K562 (cell line): ENCODE measurements at regions not wholly inside any gene's neighbourhood (a gene's known extent, or its start where the extent isn't known, plus 50 kb on each side); places are given as distances from the start of the nearest gene placed in this dataset.

Experiments used
- ATAC-seq: fragments of 200-7000 bp; cut with Tn5 transposase; 3 replicates; pipeline ENCODE4 v1.9.1; 2020; ENCODE audit warnings: moderate library complexity
- BruUV-seq: library from RNA; stranded (reverse); fragments of 400-500 nt; replicated peaks from 2 replicates; lab custom pipeline; 2021; lab: Mats Ljungman, UMichigan
- CTCF ChIA-PET: fragments of 300-600 bp; formaldehyde crosslinking; extraction: SDS; loops from one replicate; lab custom pipeline; 2021; ENCODE audit warnings: low intra/inter-chr PET ratio; lab: Yijun Ruan, JAX
- POLR2A ChIA-PET: fragments of 300-600, 350-650 bp; sonication (Branson Sonifier 250); formaldehyde crosslinking; extraction: SDS; loops from one replicate; lab custom pipeline; 2021; ENCODE audit warnings: antibody characterized with exemption, inconsistent platforms; lab: Yijun Ruan, JAX
- DNase-seq, 4 experiments: peaks; one replicate each; pipeline versions ENCODE4 v3.0.0 to v3.0.0-alpha.2; 2011 to 2018; ENCODE audit warnings: low spot score in 3 of 4, mixed read lengths in 3 of 4; ENCODE audit errors: extremely low read depth in 1 of 4
- FAIRE-seq: peaks from 2 replicates; lab custom pipeline; 2011; peaks lifted over from hg19 to GRCh38; lab: Jason Lieb, UNC
- H2AFZ ChIP-seq: 2 replicates; pipeline ENCODE4 v1.6.0; 2011; ENCODE audit warnings: low read depth, low read length, control low read depth, inconsistent platforms
- H3K27ac ChIP-seq: fragments of 200-600 bp; 3 replicates; pipeline ENCODE4 v1.8.0; 2011; ENCODE audit warnings: low read depth, mild to moderate bottlenecking, control low read depth, inconsistent platforms, low read length, moderate library complexity, mixed read lengths; ENCODE audit errors: extremely low read depth
- H3K27me3 ChIP-seq, 2 experiments: fragments of 300-600 bp in 1 of 2; 2 replicates in 1 of 2; 3 replicates in 1 of 2; pipeline versions ENCODE4 v1.6.0 to v1.8.0; 2011; ENCODE audit warnings: inconsistent platforms in 2 of 2, low read length in 2 of 2, mild to moderate bottlenecking in 1 of 2, mixed read lengths in 1 of 2, moderate library complexity in 1 of 2; ENCODE audit not compliant: control insufficient read depth in 2 of 2, insufficient read depth in 2 of 2
- H3K36me3 ChIP-seq: fragments of 300-600 bp; 3 replicates; pipeline ENCODE4 v1.8.0; 2011; ENCODE audit warnings: mild to moderate bottlenecking, low read length, inconsistent platforms; ENCODE audit not compliant: control insufficient read depth, insufficient read depth
- H3K4me1 ChIP-seq, 2 experiments: fragments of 200-600 bp in 1 of 2; replicated peaks in 1 of 2; 2 replicates in 1 of 2; 3 replicates in 1 of 2; pipeline versions ENCODE4 v1.5.1 to v1.8.0; 2011; ENCODE audit warnings: inconsistent platforms in 2 of 2, low read length in 2 of 2, mild to moderate bottlenecking in 1 of 2, mixed read lengths in 1 of 2, moderate library complexity in 1 of 2; ENCODE audit not compliant: control insufficient read depth in 2 of 2, insufficient read depth in 2 of 2
- H3K4me2 ChIP-seq: 2 replicates; pipeline ENCODE4 v1.6.1; 2011; ENCODE audit warnings: low read length, control low read depth, inconsistent platforms, mixed read lengths; ENCODE audit not compliant: insufficient read depth
- H3K4me3 ChIP-seq: fragments of 200-600 bp; sonication (generic), shearing (Covaris generic); 2 replicates; pipeline ENCODE4 v1.5.1; 2016; ENCODE audit warnings: control low read depth, inconsistent platforms
- H3K79me2 ChIP-seq: fragments of 200-600 bp; 3 replicates; pipeline ENCODE4 v1.8.0; 2011; ENCODE audit warnings: low read length, inconsistent platforms; ENCODE audit not compliant: control insufficient read depth, insufficient read depth
- H3K9ac ChIP-seq, 2 experiments: 2 replicates each; pipeline versions ENCODE4 v1.6.0 to v1.6.1; 2011; ENCODE audit warnings: low read depth in 2 of 2, low read length in 2 of 2, control low read depth in 1 of 2, inconsistent platforms in 1 of 2, mild to moderate bottlenecking in 1 of 2, mixed read lengths in 1 of 2; ENCODE audit not compliant: insufficient read depth in 1 of 2
- H3K9me1 ChIP-seq: one replicate; pipeline ENCODE4 v1.6.0; 2011; ENCODE audit warnings: inconsistent platforms, mild to moderate bottlenecking, low read length, moderate library complexity; ENCODE audit not compliant: control insufficient read depth, insufficient read depth
- H3K9me3 ChIP-seq: replicated peaks from 2 replicates; pipeline ENCODE4 v1.5.1; 2011; ENCODE audit warnings: low read depth, low read length, inconsistent platforms; ENCODE audit not compliant: control insufficient read depth, insufficient read depth
- H4K20me1 ChIP-seq: replicated peaks from 2 replicates; pipeline ENCODE4 v1.6.1; 2011; ENCODE audit warnings: low read length, inconsistent platforms, mixed read lengths; ENCODE audit not compliant: control insufficient read depth, insufficient read depth
- CBFA2T2 ChIP-seq: fragments of 450-650 bp; conservative IDR thresholded peaks from 2 replicates; pipeline ENCODE4 v1.6.1; 2017; ENCODE audit warnings: mild to moderate bottlenecking
- CBFA2T3 ChIP-seq: fragments of 450-650 bp; IDR thresholded peaks from 2 replicates; pipeline ENCODE4 v1.6.1; 2017
- GABPA ChIP-seq: fragments of 200-800 bp; sonication (Bioruptor generic); conservative IDR thresholded peaks from 2 replicates; pipeline ENCODE4 v1.6.1; 2016; ENCODE audit warnings: low read depth, missing genetic modification characterization, missing compliant biosample characterization
- MIER1 ChIP-seq: fragments of 450-650 bp; IDR thresholded peaks from 2 replicates; pipeline ENCODE4 v1.6.1; 2016; ENCODE audit warnings: antibody characterized with exemption, mild to moderate bottlenecking, low read depth
- MTF1 ChIP-seq: fragments of 250-450 bp; sonication (Bioruptor Pico); IDR thresholded peaks from 2 replicates; pipeline ENCODE4 v1.9.0; 2021; ENCODE audit warnings: moderate library complexity, mild to moderate bottlenecking, inconsistent platforms, borderline replicate concordance
- PURB ChIP-seq: sonication (generic); formaldehyde crosslinking; IDR thresholded peaks from 2 replicates; pipeline ENCODE4 v1.9.0; 2021; ENCODE audit warnings: low read depth, mild to moderate bottlenecking, missing genetic modification reagents
- ZNF12 ChIP-seq: sonication (generic); formaldehyde crosslinking; IDR thresholded peaks from 2 replicates; pipeline ENCODE4 v1.4.0; 2020; ENCODE audit warnings: mild to moderate bottlenecking, missing genetic modification reagents
- ZNF77 ChIP-seq: fragments of 250-450 bp; sonication (Bioruptor Pico); IDR thresholded peaks from 2 replicates; pipeline ENCODE4 v1.5.0; 2020
- WGBS: fragments of 100-300 bp; shearing (Covaris generic); methylation state at CpG from one replicate; pipeline ENCODE4 v1.1.6; 2016; ENCODE audit warnings: low coverage, mixed read lengths; ENCODE audit not compliant: insufficient coverage; ENCODE audit errors: missing lambda C conversion rate; 5-methylcytosine and 5-hydroxymethylcytosine counted together
- in situ Hi-C: fragments of 300-500 bp; cut with MboI; formaldehyde crosslinking; loops from 4 replicates; pipeline ENCODE4 v1.15.0; 2018; ENCODE audit warnings: inconsistent platforms, mixed read lengths
- intact Hi-C: fragments of 100-400 bp; cut with micrococcal nuclease; formaldehyde crosslinking; loops from 2 replicates; pipeline ENCODE4 v1.14.2; 2022
- TF ChIP-seq, protein P1 (sequence below): fragments of 450-650 bp; formaldehyde crosslinking; IDR thresholded peaks from 2 replicates; pipeline ENCODE4 v1.4.0; 2020; ENCODE audit warnings: mild to moderate bottlenecking, moderate library complexity
- TF ChIP-seq, protein P2 (sequence below): fragments of 450-650 bp; IDR thresholded peaks from 2 replicates; pipeline ENCODE4 v1.6.1; 2016; ENCODE audit warnings: borderline replicate concordance

DNA sequence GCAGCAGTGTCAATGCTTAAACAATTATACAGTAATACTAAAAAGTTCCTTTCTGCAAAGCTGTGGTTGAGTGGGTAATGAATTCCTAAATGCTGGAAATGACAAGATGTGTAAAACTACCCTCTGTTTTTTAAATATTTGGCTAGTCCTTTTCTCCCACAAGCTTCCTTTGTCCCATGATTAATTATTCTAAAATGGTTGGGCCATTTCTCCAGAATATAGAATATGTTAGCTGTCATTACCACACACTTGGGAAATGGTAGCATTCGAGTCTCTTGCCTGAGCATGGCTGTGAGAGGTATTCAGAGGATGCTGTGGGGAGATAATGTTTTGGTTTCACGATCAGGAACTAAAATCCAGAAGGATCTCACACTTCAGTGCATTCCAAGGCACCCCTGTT lies 1185.8 kb downstream of the UQCRFS1 start (continued):
- TF ChIP-seq, protein P1, sequence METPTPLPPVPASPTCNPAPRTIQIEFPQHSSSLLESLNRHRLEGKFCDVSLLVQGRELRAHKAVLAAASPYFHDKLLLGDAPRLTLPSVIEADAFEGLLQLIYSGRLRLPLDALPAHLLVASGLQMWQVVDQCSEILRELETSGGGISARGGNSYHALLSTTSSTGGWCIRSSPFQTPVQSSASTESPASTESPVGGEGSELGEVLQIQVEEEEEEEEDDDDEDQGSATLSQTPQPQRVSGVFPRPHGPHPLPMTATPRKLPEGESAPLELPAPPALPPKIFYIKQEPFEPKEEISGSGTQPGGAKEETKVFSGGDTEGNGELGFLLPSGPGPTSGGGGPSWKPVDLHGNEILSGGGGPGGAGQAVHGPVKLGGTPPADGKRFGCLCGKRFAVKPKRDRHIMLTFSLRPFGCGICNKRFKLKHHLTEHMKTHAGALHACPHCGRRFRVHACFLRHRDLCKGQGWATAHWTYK (CRISPR knock-in tag), result no peak
- TF ChIP-seq CBFA2T3 (no peak), CBFA2T2 (no peak)

DNA sequence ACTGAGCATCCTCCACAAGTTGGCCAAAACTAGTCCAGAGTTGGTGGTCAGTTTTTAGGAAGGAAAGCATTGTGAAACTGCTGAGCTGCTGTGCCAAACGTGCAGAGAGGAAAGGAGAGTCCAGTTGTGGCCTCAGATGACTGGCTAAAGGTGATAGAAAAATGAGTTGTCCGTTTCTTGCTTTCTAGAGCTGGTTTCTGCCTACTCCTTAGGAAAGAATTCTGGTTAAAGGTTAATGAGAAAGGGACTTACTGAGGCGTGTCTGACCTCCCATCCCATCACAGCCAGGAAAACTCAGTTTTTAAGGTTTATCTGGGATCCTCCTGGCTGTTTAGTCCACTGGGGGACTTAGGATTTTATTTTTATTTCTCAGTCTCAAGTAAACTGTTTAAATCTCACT lies 1186.3 kb downstream of the UQCRFS1 start:
- H4K20me1 ChIP-seq, result no peaks in the 10 kb centered on the region
- no peak overlapping the region for H3K4me3 ChIP-seq
- no peaks in the 10 kb centered on the region for H3K4me1 ChIP-seq
- no peak for FAIRE-seq
- H3K4me2 ChIP-seq, result no peak overlapping the region
- H3K9ac ChIP-seq, result no peak overlapping the region
- H3K79me2 ChIP-seq, result no peaks in the 10 kb centered on the region
- WGBS, result 0% methylated on average over 3 of the region's 3 CpGs
- no peaks in the 10 kb centered on the region for H3K9me1 ChIP-seq
- H3K27me3 ChIP-seq, result no peaks in the 10 kb centered on the region
- ChIA-PET POLR2A (interaction anchor here (1.3 kb wide), 1 partner anchor 11 kb away, joined by 4 read pairs; no protein-coding TSS in a partner anchor), CTCF (no interaction called here)
- H2AFZ ChIP-seq, result no peak overlapping the region
- no TSS peak for BruUV-seq
- no peak overlapping the region for H3K27ac ChIP-seq
- no peak for ATAC-seq
- in situ Hi-C loops (no loop called here), intact Hi-C loops (no loop called here)
- H3K36me3 ChIP-seq, result no peaks in the 10 kb centered on the region
- TF ChIP-seq MTF1 (no peak), ZNF12 (CRISPR knock-in tag) (no peak), PURB (CRISPR knock-in tag) (no peak), MIER1 (no peak), GABPA (tag) (no peak), ZNF77 (CRISPR knock-in tag) (no peak)
- TF ChIP-seq, protein P2, sequence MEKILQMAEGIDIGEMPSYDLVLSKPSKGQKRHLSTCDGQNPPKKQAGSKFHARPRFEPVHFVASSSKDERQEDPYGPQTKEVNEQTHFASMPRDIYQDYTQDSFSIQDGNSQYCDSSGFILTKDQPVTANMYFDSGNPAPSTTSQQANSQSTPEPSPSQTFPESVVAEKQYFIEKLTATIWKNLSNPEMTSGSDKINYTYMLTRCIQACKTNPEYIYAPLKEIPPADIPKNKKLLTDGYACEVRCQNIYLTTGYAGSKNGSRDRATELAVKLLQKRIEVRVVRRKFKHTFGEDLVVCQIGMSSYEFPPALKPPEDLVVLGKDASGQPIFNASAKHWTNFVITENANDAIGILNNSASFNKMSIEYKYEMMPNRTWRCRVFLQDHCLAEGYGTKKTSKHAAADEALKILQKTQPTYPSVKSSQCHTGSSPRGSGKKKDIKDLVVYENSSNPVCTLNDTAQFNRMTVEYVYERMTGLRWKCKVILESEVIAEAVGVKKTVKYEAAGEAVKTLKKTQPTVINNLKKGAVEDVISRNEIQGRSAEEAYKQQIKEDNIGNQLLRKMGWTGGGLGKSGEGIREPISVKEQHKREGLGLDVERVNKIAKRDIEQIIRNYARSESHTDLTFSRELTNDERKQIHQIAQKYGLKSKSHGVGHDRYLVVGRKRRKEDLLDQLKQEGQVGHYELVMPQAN, result no peak
- no peak for DNase-seq
- H3K9me3 ChIP-seq, result no peaks in the 10 kb centered on the region
